ENCODE measurements at regions not wholly inside any gene's neighbourhood (a gene's known extent, or its start where the extent isn't known, plus 50 kb on each side); places are given as distances from the start of the nearest gene placed in this dataset.

- no peak for TF ChIP-seq EZH2phosphoT487 (IDR thresholded peaks at IDR 0.05; ENCODE audit: borderline replicate concordance)
- no peak for TF ChIP-seq CTCF (conservative IDR thresholded peaks at IDR 0.05; ENCODE audit: low read length)
Measured at GRCh38 chr7:67408109-67408508, 411.5 kb downstream of the TYW1 start.
